Liver (tissue), 3 donors: ENCODE measurements at regions not wholly inside any gene's neighbourhood (a gene's known extent, or its start where the extent isn't known, plus 50 kb on each side); places are given as distances from the start of the nearest gene placed in this dataset.

Experiments used
- ATF3 ChIP-seq: IDR thresholded peaks from 2 replicates; pipeline ENCODE4 v1.6.1; 2016; ENCODE audit warnings: antibody characterized with exemption
- CTCF ChIP-seq: fragments of 150-350 bp; IDR thresholded peaks from 2 replicates; pipeline ENCODE4 v1.5.1; 2017; ENCODE audit warnings: improper control_type of control experiment, low read depth, low read length; ENCODE audit not compliant: missing input control
- EGR1 ChIP-seq, 2 donors: IDR thresholded peaks; 2 replicates each; pipeline ENCODE4 v1.6.1; 2016 to 2018; ENCODE audit warnings: antibody characterized with exemption in 2 of 2, low read depth in 2 of 2
- FOXA1 ChIP-seq: IDR thresholded peaks from 2 replicates; pipeline ENCODE4 v1.6.1; 2016; ENCODE audit warnings: antibody characterized with exemption
- GABPA ChIP-seq, 2 donors: IDR thresholded peaks in 1 of 2; conservative IDR thresholded peaks in 1 of 2; 2 replicates each; pipeline ENCODE4 v1.6.1; 2016; ENCODE audit warnings: antibody characterized with exemption in 2 of 2, mild to moderate bottlenecking in 1 of 2, moderate library complexity in 1 of 2
- JUND ChIP-seq, 2 donors: IDR thresholded peaks; 2 replicates each; pipeline ENCODE4 v1.6.1; 2016; ENCODE audit warnings: antibody characterized with exemption in 2 of 2
- MAX ChIP-seq: IDR thresholded peaks from 2 replicates; pipeline ENCODE4 v1.6.1; 2016; ENCODE audit warnings: antibody characterized with exemption
- RAD21 ChIP-seq, 2 donors: IDR thresholded peaks; 2 replicates each; pipeline ENCODE4 v1.6.1; 2016; ENCODE audit warnings: antibody characterized with exemption in 2 of 2, mild to moderate bottlenecking in 2 of 2
- REST ChIP-seq: IDR thresholded peaks from 2 replicates; pipeline ENCODE4 v1.6.1; 2016; ENCODE audit warnings: antibody characterized with exemption, mild to moderate bottlenecking
- SP1 ChIP-seq: IDR thresholded peaks from 2 replicates; pipeline ENCODE4 v1.6.1; 2018; ENCODE audit warnings: antibody characterized with exemption, mild to moderate bottlenecking
- TAF1 ChIP-seq: conservative IDR thresholded peaks from 2 replicates; pipeline ENCODE4 v1.6.1; 2016; ENCODE audit warnings: antibody characterized with exemption, mild to moderate bottlenecking
- YY1 ChIP-seq: IDR thresholded peaks from 2 replicates; pipeline ENCODE4 v1.6.1; 2016; ENCODE audit warnings: antibody characterized with exemption, mild to moderate bottlenecking
- donor health status: healthy.
- donor health status: healthy.

- TF ChIP-seq CTCF (no peak), JUND (IDR thresholded peaks at IDR 0.05) (no peak), YY1 (no peak), FOXA1 (no peak), ATF3 (no peak), MAX (no peak), TAF1 (no peak), RAD21 (IDR thresholded peaks at IDR 0.05) (no peak), GABPA (IDR thresholded peaks at IDR 0.05 in 1 of 2, conservative IDR thresholded peaks at IDR 0.05 in 1 of 2) (no peak), REST (no peak), EGR1 (IDR thresholded peaks at IDR 0.05; ENCODE audit: low read depth in 2 of 2) (no peak), SP1 (no peak)
Measured at GRCh38 chr21:43308815-43309283, 118.1 kb downstream of the SIK1 start.
